Neural cell (in vitro differentiated cells): ENCODE measurements at regions not wholly inside any gene's neighbourhood (a gene's known extent, or its start where the extent isn't known, plus 50 kb on each side); places are given as distances from the start of the nearest gene placed in this dataset.

ENCODE experiments used
- H2AFZ ChIP-seq: fragments of 200-600, 300-800 bp; sonication (generic), shearing (Covaris generic); 2 replicates; pipeline ENCODE4 v1.6.0; 2014; ENCODE audit warnings: low read depth, mild to moderate bottlenecking, antibody characterized with exemption, low read length, moderate library complexity
- H3F3A ChIP-seq: fragments of 200-600 bp; shearing (Covaris generic); 2 replicates; pipeline ENCODE4 v1.6.1; 2016; ENCODE audit warnings: mild to moderate bottlenecking, moderate library complexity, mixed read lengths, antibody characterized with exemption, low read length; ENCODE audit not compliant: insufficient read depth, poor library complexity, severe bottlenecking
- H3K27ac ChIP-seq: fragments of 200-600, 300-800 bp; sonication (generic), shearing (Covaris generic); 2 replicates; pipeline ENCODE4 v1.5.1; 2014; ENCODE audit warnings: mild to moderate bottlenecking, low read length, moderate library complexity
- H3K27me3 ChIP-seq: fragments of 300-800, 200-600 bp; sonication (generic), shearing (Covaris generic); 2 replicates; pipeline ENCODE4 v1.6.0; 2014; ENCODE audit warnings: mild to moderate bottlenecking, low read depth, low read length, moderate library complexity; ENCODE audit not compliant: insufficient read depth
- H3K36me3 ChIP-seq: fragments of 300-800, 200-600 bp; sonication (generic), shearing (Covaris generic); 2 replicates; pipeline ENCODE4 v1.5.1; 2014; ENCODE audit warnings: mild to moderate bottlenecking, antibody characterized with exemption, low read length, moderate library complexity; ENCODE audit not compliant: insufficient read depth
- H3K4me2 ChIP-seq: fragments of 300-800, 200-600 bp; sonication (generic), shearing (Covaris generic); 2 replicates; pipeline ENCODE4 v1.6.0; 2014; ENCODE audit warnings: mild to moderate bottlenecking, low read length
- H3K4me3 ChIP-seq: fragments of 300-800, 200-600 bp; sonication (generic), shearing (Covaris generic); 2 replicates; pipeline ENCODE4 v1.5.1; 2014; ENCODE audit warnings: mild to moderate bottlenecking, low read length, moderate library complexity
- H3K79me2 ChIP-seq: fragments of 200-600 bp; shearing (Covaris generic); replicated peaks from 2 replicates; pipeline ENCODE4 v1.6.0; 2014; ENCODE audit warnings: mild to moderate bottlenecking, low read length, moderate library complexity; ENCODE audit not compliant: insufficient read depth
- H3K9ac ChIP-seq: fragments of 300-800, 200-600 bp; sonication (generic), shearing (Covaris generic); 2 replicates; pipeline ENCODE4 v1.6.1; 2016; ENCODE audit warnings: mild to moderate bottlenecking, low read length, mixed read lengths
- H3K9me2 ChIP-seq: fragments of 200-600 bp; shearing (Covaris generic); 2 replicates; pipeline ENCODE4 v1.6.1; 2016; ENCODE audit warnings: mild to moderate bottlenecking, low read length, mixed read lengths; ENCODE audit not compliant: insufficient read depth
- H3K9me3 ChIP-seq: fragments of 200-600, 300-800 bp; sonication (generic), shearing (Covaris generic); 2 replicates; pipeline ENCODE4 v1.6.1; 2016; ENCODE audit warnings: mild to moderate bottlenecking, mixed run types, low read length, moderate library complexity, mixed read lengths
- H4K20me1 ChIP-seq: fragments of 200-600 bp; shearing (Covaris generic); 2 replicates; pipeline ENCODE4 v1.6.1; 2016; ENCODE audit warnings: mild to moderate bottlenecking, mixed run types; ENCODE audit not compliant: insufficient read depth
- CTCF ChIP-seq: fragments of 450-650 bp; IDR thresholded peaks from 2 replicates; pipeline ENCODE4 v1.5.1; 2014; ENCODE audit warnings: antibody characterized with exemption, mild to moderate bottlenecking, moderate library complexity; ENCODE audit not compliant: poor library complexity, severe bottlenecking
- EP300 ChIP-seq: fragments of 450-650 bp; conservative IDR thresholded peaks from 2 replicates; pipeline ENCODE4 v1.6.1; 2014; ENCODE audit warnings: antibody characterized with exemption, mild to moderate bottlenecking, moderate library complexity; ENCODE audit not compliant: poor library complexity, severe bottlenecking
- EZH2 ChIP-seq: fragments of 200-600, 300-800 bp; shearing (Covaris generic), sonication (generic); IDR thresholded peaks from 2 replicates; pipeline ENCODE4 v1.6.1; 2014; ENCODE audit warnings: antibody characterized with exemption, low read length, borderline replicate concordance, mild to moderate bottlenecking; ENCODE audit not compliant: insufficient read depth, poor library complexity, severe bottlenecking
- MXI1 ChIP-seq: fragments of 450-650 bp; conservative IDR thresholded peaks from 2 replicates; pipeline ENCODE4 v1.6.1; 2014; ENCODE audit warnings: antibody characterized with exemption, mild to moderate bottlenecking; ENCODE audit not compliant: poor library complexity, severe bottlenecking
- POLR2AphosphoS5 ChIP-seq: IDR thresholded peaks from 2 replicates; pipeline ENCODE4 v1.6.1; 2012
- RAD21 ChIP-seq: fragments of 450-650 bp; conservative IDR thresholded peaks from 2 replicates; pipeline ENCODE4 v1.6.1; 2014; ENCODE audit warnings: antibody characterized with exemption, mild to moderate bottlenecking, moderate library complexity
- REST ChIP-seq: IDR thresholded peaks from 2 replicates; pipeline ENCODE4 v1.6.1; 2012; ENCODE audit warnings: borderline replicate concordance
- SMC3 ChIP-seq: fragments of 450-650 bp; conservative IDR thresholded peaks from 2 replicates; pipeline ENCODE4 v1.6.1; 2014; ENCODE audit warnings: antibody characterized with exemption, mild to moderate bottlenecking, moderate library complexity; ENCODE audit not compliant: poor library complexity
- TAF1 ChIP-seq: IDR thresholded peaks from 2 replicates; pipeline ENCODE4 v1.6.1; 2012; ENCODE audit warnings: low read depth

GRCh38 chr6:166752928-166753721, 126.1 kb upstream of the RPS6KA2 start:
- Histone ChIP-seq H4K20me1 (no peaks in the 10 kb centered on the region), H3F3A (peaks cover under 1% of the 10 kb centered on the region), H3K27ac (no peak overlapping the region), H2AFZ (no peak overlapping the region), H3K4me3 (no peak overlapping the region), H3K9me2 (no peaks in the 10 kb centered on the region), H3K4me2 (no peak overlapping the region), H3K9me3 (no peaks in the 10 kb centered on the region), H3K36me3 (no peaks in the 10 kb centered on the region), H3K27me3 (no peaks in the 10 kb centered on the region), H3K9ac (no peak overlapping the region), H3K79me2 (no peaks in the 10 kb centered on the region)
- TF ChIP-seq REST (no peak), EZH2 (no peak), POLR2AphosphoS5 (no peak), RAD21 (no peak), SMC3 (no peak), TAF1 (no peak), CTCF (no peak), MXI1 (no peak), EP300 (no peak)

- no peaks in the 10 kb centered on the region for H3K9me3 ChIP-seq
- H2AFZ ChIP-seq: no peak overlapping the region
- no peak overlapping the region for H3K27ac ChIP-seq
- TF ChIP-seq TAF1 (no peak), EP300 (no peak), EZH2 (no peak), CTCF (no peak)
- no peak overlapping the region for H3K9ac ChIP-seq
- no peaks in the 10 kb centered on the region for H3K36me3 ChIP-seq
- no peak overlapping the region for H3K4me2 ChIP-seq
- no peaks in the 10 kb centered on the region for H3K9me2 ChIP-seq
- H3K79me2 ChIP-seq: no peaks in the 10 kb centered on the region
- no peaks in the 10 kb centered on the region for H3K27me3 ChIP-seq
- H3K4me3 ChIP-seq: no peak overlapping the region
- H3F3A ChIP-seq: no peaks in the 10 kb centered on the region
- no peaks in the 10 kb centered on the region for H4K20me1 ChIP-seq
Observed at GRCh38 chr6:166752097-166752496, 125.0 kb upstream of the RPS6KA2 start.
